ENCODE measurements at regions not wholly inside any gene's neighbourhood (a gene's known extent, or its start where the extent isn't known, plus 50 kb on each side); places are given as distances from the start of the nearest gene placed in this dataset.

DNA sequence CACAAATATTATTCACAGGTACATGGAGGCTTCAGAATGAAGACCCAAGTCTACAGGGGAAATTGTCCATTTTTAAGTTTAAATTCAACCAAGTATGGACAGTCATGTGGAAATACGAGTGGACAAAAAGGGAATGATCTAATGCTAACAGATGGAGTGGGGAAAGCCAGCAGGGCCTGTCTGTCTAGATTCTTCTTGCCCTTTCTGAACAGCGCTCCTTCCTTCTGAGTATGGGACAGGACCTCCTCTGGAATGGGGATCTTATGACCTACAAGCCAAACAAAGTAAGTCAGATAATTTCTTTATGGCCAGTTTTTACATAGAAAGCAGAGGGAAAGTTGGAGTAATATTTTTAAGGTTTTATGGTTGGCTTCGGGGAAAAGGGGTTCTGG, 119.8 kb upstream of the NEK6 start:
- TF ChIP-seq RAD21 (IDR thresholded peaks at IDR 0.05; ENCODE audit: low read depth) (no peak), EGR1 (IDR thresholded peaks at IDR 0.05) (no peak), ZBTB7A (IDR thresholded peaks at IDR 0.05; ENCODE audit: low read depth) (no peak), TAF1 (IDR thresholded peaks at IDR 0.05; ENCODE audit: low read depth) (no peak), NFIC (IDR thresholded peaks at IDR 0.05) (no peak), EP300 (IDR thresholded peaks at IDR 0.05; ENCODE audit: borderline replicate concordance) (no peak), CREB1 (IDR thresholded peaks at IDR 0.05; ENCODE audit: low read depth) (no peak), MAX (IDR thresholded peaks at IDR 0.05) (no peak), YY1 (IDR thresholded peaks at IDR 0.05; ENCODE audit: low read depth) (no peak)
- TF ChIP-seq, protein P1, sequence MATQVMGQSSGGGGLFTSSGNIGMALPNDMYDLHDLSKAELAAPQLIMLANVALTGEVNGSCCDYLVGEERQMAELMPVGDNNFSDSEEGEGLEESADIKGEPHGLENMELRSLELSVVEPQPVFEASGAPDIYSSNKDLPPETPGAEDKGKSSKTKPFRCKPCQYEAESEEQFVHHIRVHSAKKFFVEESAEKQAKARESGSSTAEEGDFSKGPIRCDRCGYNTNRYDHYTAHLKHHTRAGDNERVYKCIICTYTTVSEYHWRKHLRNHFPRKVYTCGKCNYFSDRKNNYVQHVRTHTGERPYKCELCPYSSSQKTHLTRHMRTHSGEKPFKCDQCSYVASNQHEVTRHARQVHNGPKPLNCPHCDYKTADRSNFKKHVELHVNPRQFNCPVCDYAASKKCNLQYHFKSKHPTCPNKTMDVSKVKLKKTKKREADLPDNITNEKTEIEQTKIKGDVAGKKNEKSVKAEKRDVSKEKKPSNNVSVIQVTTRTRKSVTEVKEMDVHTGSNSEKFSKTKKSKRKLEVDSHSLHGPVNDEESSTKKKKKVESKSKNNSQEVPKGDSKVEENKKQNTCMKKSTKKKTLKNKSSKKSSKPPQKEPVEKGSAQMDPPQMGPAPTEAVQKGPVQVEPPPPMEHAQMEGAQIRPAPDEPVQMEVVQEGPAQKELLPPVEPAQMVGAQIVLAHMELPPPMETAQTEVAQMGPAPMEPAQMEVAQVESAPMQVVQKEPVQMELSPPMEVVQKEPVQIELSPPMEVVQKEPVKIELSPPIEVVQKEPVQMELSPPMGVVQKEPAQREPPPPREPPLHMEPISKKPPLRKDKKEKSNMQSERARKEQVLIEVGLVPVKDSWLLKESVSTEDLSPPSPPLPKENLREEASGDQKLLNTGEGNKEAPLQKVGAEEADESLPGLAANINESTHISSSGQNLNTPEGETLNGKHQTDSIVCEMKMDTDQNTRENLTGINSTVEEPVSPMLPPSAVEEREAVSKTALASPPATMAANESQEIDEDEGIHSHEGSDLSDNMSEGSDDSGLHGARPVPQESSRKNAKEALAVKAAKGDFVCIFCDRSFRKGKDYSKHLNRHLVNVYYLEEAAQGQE (IDR thresholded peaks at IDR 0.05; ENCODE audit: low read depth), result no peak
